Lower leg skin (tissue), 3 donors: ENCODE measurements at regions not wholly inside any gene's neighbourhood (a gene's known extent, or its start where the extent isn't known, plus 50 kb on each side); places are given as distances from the start of the nearest gene placed in this dataset.

ENCODE experiments used
- POLR2A ChIP-seq, 2 donors: fragments of 450-650 bp; IDR thresholded peaks; one replicate each; pipeline ENCODE4 v1.6.1; 2016 to 2017; ENCODE audit warnings: antibody characterized with exemption in 2 of 2, mild to moderate bottlenecking in 1 of 2, moderate library complexity in 1 of 2
- TF ChIP-seq, protein P1 (sequence below), 3 donors: fragments of 450-650 bp; IDR thresholded peaks; one replicate each; pipeline ENCODE4 v1.5.1; 2016; ENCODE audit warnings: antibody characterized with exemption in 3 of 3, mild to moderate bottlenecking in 3 of 3, moderate library complexity in 2 of 3

DNA sequence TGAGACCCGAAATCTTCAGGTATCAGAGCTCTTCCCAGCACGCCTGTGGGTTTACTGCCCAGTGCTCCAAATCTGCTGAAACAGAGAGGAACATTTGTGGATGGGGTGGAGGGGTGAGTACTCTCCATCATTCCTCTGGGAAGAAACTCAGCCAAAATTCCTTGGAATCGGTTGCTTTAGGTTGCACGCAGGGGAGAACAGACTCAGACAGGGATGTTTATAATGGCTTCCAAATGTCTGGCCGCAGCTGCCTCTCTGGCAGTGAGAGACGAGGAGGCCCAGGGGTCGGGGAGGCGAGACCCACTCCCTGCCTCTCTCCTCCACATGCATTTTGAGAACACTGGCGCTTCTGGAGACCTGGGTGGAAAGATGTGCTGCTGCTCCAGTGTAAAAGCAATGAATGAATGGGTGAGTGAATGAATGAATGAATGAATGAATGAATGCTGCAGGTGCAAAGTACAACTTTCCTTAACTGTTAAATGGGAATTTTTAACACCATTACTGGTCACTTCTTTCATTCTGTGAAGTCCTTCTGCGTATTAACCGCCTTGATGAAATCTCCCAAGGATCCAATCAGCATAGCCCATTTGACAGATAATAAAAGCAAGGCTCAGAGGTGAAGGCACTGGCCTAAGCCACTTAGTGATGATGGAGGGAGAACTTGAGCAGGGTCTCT, 437.4 kb downstream of the MIAT start:
- no peak for TF ChIP-seq POLR2A (IDR thresholded peaks at IDR 0.05)
- TF ChIP-seq, protein P1, sequence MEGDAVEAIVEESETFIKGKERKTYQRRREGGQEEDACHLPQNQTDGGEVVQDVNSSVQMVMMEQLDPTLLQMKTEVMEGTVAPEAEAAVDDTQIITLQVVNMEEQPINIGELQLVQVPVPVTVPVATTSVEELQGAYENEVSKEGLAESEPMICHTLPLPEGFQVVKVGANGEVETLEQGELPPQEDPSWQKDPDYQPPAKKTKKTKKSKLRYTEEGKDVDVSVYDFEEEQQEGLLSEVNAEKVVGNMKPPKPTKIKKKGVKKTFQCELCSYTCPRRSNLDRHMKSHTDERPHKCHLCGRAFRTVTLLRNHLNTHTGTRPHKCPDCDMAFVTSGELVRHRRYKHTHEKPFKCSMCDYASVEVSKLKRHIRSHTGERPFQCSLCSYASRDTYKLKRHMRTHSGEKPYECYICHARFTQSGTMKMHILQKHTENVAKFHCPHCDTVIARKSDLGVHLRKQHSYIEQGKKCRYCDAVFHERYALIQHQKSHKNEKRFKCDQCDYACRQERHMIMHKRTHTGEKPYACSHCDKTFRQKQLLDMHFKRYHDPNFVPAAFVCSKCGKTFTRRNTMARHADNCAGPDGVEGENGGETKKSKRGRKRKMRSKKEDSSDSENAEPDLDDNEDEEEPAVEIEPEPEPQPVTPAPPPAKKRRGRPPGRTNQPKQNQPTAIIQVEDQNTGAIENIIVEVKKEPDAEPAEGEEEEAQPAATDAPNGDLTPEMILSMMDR (IDR thresholded peaks at IDR 0.05), result no peak
